LNCAP (cell line): ENCODE measurements at regions not wholly inside any gene's neighbourhood (a gene's known extent, or its start where the extent isn't known, plus 50 kb on each side); places are given as distances from the start of the nearest gene placed in this dataset.

Experiments
- TF ChIP-seq, protein P1 (sequence below): fragments of 450-650 bp; IDR thresholded peaks from 2 replicates; pipeline ENCODE4 v1.5.1; 2017; ENCODE audit warnings: mild to moderate bottlenecking

DNA sequence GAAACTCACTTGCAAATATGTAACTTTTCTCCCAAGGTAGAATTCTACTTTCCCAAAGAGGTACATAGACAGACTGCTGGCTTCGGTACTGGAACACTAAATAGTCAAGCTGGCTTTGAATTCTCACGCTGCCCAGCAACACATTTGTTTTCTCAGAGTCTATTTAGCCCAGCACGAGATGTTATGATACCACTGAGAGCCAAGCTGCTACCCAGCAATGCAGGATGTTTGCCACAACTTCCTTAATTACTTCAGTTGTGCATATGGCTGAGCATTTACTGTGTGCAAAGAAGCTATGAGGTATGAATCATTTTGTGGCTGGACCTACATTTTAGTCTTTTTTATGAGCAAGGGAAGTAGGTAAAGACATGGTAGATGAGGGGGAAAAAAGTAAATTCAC lies 793.2 kb downstream of the PLA2G4A start:
- TF ChIP-seq, protein P1, sequence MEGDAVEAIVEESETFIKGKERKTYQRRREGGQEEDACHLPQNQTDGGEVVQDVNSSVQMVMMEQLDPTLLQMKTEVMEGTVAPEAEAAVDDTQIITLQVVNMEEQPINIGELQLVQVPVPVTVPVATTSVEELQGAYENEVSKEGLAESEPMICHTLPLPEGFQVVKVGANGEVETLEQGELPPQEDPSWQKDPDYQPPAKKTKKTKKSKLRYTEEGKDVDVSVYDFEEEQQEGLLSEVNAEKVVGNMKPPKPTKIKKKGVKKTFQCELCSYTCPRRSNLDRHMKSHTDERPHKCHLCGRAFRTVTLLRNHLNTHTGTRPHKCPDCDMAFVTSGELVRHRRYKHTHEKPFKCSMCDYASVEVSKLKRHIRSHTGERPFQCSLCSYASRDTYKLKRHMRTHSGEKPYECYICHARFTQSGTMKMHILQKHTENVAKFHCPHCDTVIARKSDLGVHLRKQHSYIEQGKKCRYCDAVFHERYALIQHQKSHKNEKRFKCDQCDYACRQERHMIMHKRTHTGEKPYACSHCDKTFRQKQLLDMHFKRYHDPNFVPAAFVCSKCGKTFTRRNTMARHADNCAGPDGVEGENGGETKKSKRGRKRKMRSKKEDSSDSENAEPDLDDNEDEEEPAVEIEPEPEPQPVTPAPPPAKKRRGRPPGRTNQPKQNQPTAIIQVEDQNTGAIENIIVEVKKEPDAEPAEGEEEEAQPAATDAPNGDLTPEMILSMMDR: no peak

DNA sequence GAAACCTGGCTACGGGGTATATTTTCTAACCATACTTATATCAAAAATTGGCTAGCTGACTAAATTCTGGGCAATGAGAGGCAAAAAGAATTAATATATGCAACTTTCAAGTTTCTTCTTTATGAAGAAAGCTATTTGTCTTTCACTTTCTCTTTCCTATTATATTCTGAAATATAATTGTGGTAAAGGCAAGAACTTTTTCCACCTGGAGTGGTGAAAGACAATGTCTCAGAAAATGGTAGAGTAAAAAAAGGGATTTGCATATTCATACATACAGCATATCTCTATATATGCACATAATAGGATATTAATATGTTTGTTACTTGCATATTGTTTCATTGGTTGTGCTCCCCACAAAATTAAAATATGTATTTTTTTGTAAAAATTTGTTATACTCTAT lies 793.8 kb downstream of the PLA2G4A start:
- TF ChIP-seq, protein P1: no peak

DNA sequence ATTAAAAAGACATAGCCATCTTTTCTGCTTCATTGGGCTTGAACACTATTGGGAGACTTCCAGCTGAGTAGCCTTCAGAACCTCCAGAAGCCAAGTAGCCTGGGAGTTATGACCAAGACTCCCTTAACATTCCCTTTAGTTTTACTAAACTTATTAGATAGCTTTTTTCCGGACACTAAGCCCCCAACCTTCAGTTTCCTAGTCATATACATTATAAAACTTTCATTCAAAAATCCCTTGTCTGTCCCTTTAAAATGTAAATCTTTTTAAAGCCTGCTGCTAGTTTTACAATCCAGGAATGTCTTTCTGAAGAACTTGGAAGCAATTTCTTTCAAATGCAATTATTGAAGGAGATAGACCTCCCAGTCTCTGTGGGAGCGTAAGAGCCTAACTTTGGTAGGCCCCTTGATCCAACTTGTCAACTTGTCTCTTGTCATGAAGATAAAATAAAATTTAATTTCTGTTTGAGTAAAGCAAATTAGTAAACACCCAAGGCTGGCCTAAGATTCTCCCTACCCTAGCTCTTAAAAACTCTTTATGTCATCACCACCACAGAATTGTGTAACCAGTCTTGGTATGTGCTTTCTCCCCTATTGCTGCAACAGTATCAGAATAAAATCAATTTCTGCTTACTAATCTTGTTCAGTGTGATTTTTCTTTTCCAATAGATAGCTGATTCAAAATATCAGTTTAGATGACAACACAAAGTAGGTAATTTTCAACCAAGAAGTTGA lies 796.2 kb downstream of the PLA2G4A start:
- TF ChIP-seq, protein P1: no peak

DNA sequence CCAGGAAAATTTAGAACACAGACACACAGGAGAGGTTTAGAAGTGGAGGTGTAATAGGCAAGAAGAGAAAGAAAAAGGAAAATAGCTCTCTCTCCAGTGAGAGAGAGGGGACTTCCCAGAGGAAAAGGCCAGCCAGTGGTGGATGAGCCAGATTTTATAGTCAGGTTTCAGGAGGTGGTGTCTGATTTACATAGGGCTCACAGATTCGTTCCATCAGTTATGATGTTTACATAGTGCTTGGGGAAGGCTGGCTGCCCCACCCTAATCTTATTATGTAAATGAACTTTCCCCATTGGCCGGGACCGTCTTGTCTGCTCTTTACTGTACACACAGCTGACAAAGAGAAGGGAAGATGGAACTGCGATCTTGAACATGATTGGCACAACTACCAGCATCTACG lies 797.3 kb downstream of the PLA2G4A start:
- TF ChIP-seq, protein P1: no peak

DNA sequence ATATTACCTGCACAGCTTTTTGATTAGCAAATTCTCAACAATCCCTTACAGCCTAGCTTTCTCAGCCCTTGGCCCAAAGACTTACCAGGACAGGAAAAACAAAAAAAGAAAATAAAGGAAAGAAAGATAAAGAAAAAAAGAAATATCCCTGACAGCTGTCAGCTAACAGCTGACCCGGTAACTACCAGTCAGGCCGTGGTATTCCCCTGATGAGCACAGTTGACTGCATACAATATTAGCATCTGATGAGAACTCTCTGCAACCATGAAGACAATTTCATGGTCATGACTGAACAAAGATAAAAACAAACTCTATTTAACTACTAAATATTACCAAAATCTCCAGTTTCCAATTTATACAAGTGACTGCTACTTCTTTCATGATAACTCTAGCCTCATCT lies 798.8 kb downstream of the PLA2G4A start:
- TF ChIP-seq, protein P1: no peak

DNA sequence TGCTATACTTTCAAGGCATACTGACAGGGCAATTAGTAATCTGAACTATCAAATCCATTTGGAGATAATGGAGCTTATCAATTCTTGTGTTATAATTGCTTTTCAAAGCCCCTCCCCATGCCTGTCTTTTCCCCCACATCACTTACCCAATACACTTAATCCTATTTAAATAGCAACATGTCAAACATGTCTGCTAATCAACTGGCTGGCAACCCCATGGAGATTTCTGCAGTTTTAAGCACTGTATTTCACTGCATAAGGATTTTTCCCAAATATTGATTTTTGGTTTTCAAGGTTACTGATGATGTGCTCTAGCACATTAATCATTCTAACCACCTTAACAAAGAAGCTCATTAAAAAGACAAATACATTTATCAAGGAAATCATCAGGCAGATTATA lies 800.3 kb downstream of the PLA2G4A start:
- TF ChIP-seq, protein P1: no peak

DNA sequence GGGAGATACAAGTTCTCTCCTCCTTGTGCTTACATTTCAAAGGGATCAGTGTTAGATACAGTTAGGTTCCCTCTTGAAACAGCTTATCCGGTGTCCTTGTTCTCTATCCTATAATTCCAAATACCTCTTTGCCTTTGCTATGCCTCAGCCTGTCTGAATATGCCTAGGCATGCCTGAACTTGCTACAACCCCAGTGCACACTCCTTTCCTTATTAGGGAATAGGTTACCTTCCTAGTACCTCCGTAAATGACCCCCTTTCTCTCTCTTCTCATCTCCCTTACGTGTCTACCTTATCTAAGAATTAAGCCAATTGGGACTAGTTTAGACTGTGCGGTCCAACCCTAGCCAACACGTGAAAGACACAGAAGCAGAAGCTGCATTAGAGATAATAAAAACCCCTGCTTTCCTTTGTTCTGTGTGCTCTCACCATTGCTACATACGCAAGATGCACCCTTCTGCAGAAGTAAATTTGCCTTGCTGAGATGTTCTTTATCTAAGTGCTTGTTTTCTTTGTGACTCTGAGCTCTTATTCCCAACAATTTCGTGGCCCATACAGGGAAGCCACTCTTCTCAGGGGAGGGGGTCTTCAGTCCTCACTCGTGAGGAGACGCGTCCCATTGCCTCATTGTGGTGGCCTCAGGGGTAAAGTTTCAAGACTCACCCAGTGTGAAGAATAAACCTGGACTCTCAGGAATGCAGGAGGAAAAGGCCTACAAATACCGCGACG lies 802.1 kb downstream of the PLA2G4A start:
- TF ChIP-seq, protein P1: no peak
